GM04503 (cell line): ENCODE measurements at regions not wholly inside any gene's neighbourhood (a gene's known extent, or its start where the extent isn't known, plus 50 kb on each side); places are given as distances from the start of the nearest gene placed in this dataset.
"Not testable (repeated sequence)": the region's sequence is repeated elsewhere in the genome, so short reads cannot be mapped to it uniquely, and the experiment has no call there.

Experiments
- DNase-seq: peaks from one replicate; pipeline ENCODE4 v3.0.0-alpha.2; 2012; ENCODE audit warnings: low read depth

- DNase-seq = no peak
These were observed 109.3 kb upstream of the ZNF516 start for GRCh38 chr18:76604108-76604934.

GRCh38 chr18:76602191-76602590, 107.1 kb upstream of the ZNF516 start:
- DNase-seq = no peak

GRCh38 chr18:76600076-76600475, 105.0 kb upstream of the ZNF516 start:
- DNase-seq = not testable (repeated sequence)

- no peak for DNase-seq
These were observed 99.9 kb upstream of the ZNF516 start for GRCh38 chr18:76594966-76595365.

- DNase-seq = no peak
These were observed 98.8 kb upstream of the ZNF516 start for GRCh38 chr18:76593843-76594242.

- DNase-seq = no peak
These were observed 97.9 kb upstream of the ZNF516 start for GRCh38 chr18:76592981-76593381.

- DNase-seq = no peak
These were observed 97.1 kb upstream of the ZNF516 start for GRCh38 chr18:76592096-76592495.

GRCh38 chr18:76589866-76590265, 94.8 kb upstream of the ZNF516 start:
- no peak for DNase-seq

- DNase-seq = no peak
These were observed 94.3 kb upstream of the ZNF516 start for GRCh38 chr18:76589316-76589715.

- DNase-seq = no peak
These were observed 93.7 kb upstream of the ZNF516 start for GRCh38 chr18:76588601-76589226.

GRCh38 chr18:76587879-76588271, 92.8 kb upstream of the ZNF516 start:
- no peak for DNase-seq

GRCh38 chr18:76587147-76587878, 92.3 kb upstream of the ZNF516 start:
- DNase-seq = no peak

GRCh38 chr18:76584414-76585310, 89.6 kb upstream of the ZNF516 start:
- DNase-seq = no peak

GRCh38 chr18:76581261-76581660, 86.2 kb upstream of the ZNF516 start:
- no peak for DNase-seq

- no peak for DNase-seq
These were observed 85.4 kb upstream of the ZNF516 start for GRCh38 chr18:76580288-76580962.

GRCh38 chr18:76579301-76579695, 84.3 kb upstream of the ZNF516 start:
- no peak for DNase-seq

GRCh38 chr18:76578571-76579300, 83.7 kb upstream of the ZNF516 start:
- DNase-seq = no peak

GRCh38 chr18:76573325-76574025, 78.4 kb upstream of the ZNF516 start:
- DNase-seq = peak; percentile 31

- no peak for DNase-seq
These were observed 77.6 kb upstream of the ZNF516 start for GRCh38 chr18:76572518-76573247.
